D721Med (cell line): ENCODE measurements at regions not wholly inside any gene's neighbourhood (a gene's known extent, or its start where the extent isn't known, plus 50 kb on each side); places are given as distances from the start of the nearest gene placed in this dataset.
"Not testable (repeated sequence)": the region's sequence is repeated elsewhere in the genome, so short reads cannot be mapped to it uniquely, and the experiment has no call there.

Source experiments
- DNase-seq: peaks from one replicate; pipeline ENCODE4 v3.0.0; 2011; ENCODE audit warnings: low spot score; ENCODE audit not compliant: insufficient read length
- FAIRE-seq: peaks from 2 replicates; lab custom pipeline; 2011; peaks lifted over from hg19 to GRCh38; lab: Jason Lieb, UNC
- TF ChIP-seq, protein P1 (sequence below): IDR thresholded peaks from 2 replicates; pipeline ENCODE4 v1.5.1; 2012; ENCODE audit warnings: mild to moderate bottlenecking, control low read depth; ENCODE audit not compliant: insufficient read depth; ENCODE audit errors: missing control alignments

DNA sequence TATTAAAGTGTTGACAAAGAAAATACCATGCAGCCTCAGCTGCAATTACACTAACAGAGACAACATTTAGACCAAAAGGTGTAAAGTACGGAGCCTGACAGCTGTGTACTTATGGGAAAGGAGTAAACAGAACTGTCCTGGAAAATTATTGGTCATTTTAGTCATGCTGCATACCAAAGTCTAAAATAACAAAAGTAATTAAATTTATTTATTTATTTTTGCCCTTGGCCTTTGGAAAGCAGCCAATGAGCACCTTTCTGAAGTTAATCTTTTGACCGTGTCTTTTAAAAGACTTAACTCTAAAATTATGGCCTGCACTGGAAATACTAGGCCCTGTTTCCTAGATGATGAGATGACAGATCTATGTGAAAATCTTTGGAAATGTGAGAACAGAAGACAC is 597.6 kb downstream of the NXPH1 start:
- FAIRE-seq (no peak), DNase-seq (no peak)
- TF ChIP-seq, protein P1, sequence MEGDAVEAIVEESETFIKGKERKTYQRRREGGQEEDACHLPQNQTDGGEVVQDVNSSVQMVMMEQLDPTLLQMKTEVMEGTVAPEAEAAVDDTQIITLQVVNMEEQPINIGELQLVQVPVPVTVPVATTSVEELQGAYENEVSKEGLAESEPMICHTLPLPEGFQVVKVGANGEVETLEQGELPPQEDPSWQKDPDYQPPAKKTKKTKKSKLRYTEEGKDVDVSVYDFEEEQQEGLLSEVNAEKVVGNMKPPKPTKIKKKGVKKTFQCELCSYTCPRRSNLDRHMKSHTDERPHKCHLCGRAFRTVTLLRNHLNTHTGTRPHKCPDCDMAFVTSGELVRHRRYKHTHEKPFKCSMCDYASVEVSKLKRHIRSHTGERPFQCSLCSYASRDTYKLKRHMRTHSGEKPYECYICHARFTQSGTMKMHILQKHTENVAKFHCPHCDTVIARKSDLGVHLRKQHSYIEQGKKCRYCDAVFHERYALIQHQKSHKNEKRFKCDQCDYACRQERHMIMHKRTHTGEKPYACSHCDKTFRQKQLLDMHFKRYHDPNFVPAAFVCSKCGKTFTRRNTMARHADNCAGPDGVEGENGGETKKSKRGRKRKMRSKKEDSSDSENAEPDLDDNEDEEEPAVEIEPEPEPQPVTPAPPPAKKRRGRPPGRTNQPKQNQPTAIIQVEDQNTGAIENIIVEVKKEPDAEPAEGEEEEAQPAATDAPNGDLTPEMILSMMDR, result no peak

DNA sequence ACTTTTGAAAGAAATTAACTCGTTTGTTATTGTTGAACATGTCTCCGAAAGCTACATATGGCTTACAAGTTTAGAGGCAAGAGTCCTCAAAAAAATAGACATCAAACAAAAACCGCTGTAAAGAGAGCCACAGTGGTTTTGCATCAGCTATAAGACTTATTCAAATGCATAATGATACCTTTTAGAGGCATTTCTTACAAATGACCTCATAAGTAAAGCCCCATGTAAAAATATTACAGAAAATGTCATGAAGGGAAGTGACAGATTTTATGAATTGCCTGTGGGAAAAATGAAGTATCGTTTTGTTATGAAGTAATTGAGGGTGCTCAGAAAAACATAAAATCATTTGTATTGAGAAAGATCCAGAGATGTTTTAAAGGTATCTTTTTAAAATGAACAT is 598.0 kb downstream of the NXPH1 start:
- FAIRE-seq, result no peak
- TF ChIP-seq, protein P1, result no peak
- DNase-seq, result no peak

DNA sequence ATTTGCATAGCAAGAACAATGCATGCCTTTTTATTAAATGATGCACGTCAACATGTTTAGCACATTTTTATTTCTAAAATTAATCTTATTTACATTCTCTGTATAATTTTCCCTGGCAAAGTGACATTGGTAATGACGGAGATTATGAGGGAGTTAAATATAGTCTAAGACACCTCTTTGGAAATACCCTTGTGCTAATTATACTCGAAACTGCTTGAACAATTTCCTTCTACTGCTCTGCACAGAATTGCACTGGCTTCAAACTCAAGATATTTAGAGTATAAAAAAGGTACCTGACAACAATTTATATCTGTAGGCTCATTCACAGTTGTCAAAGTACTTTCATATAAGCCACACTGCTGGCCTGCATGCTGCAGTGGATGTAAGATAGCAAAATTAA is 602.7 kb downstream of the NXPH1 start:
- DNase-seq (no peak), FAIRE-seq (no peak)
- TF ChIP-seq, protein P1, result no peak

DNA sequence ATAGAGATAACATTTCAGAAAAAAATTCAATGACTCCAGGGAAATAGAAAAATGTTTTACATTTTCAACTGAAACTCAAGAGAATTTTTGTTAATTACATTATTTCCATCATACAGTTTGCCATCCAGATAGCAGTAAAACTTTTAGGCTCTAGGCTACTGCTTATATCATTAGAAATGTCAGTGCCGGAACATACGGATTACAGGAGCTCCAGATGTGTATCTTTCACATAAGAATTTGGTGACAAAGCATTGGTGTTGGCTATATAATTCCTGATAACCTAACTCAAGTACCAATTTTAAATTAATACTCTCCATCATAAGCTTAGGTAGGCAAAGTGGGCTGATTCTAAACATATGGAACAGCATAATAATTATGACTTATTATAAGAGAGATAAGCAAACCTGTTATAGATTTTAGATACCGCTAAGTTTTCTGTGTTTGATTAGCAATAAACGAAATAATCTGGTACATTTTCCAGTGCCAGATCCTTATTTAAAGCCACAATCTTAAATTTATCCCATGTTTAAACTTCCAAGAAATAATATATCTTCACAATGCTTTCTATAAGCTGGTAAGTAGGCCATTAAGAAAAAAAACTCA is 637.9 kb downstream of the NXPH1 start:
- no peak for FAIRE-seq
- no peak for DNase-seq
- TF ChIP-seq, protein P1, result no peak

DNA sequence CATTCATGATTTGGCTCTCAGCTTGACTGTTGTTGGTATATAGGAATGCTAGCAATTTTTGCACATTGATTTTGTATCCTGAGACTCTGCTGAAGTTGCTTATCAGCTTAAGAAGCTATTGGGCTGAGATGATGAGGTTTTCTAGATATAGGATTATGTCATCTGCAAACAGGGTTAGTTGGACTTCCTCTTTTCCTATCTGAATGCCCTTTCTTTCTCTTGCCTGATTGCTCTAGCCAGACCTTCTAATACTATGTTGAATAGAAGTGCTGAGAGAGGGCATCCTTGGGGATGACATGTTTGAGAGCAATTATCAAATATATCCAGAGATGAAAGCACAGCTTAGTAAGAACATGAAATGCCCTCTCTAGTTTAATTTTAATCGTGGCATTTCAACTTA is 642.4 kb downstream of the NXPH1 start:
- not testable (repeated sequence) for FAIRE-seq, DNase-seq

DNA sequence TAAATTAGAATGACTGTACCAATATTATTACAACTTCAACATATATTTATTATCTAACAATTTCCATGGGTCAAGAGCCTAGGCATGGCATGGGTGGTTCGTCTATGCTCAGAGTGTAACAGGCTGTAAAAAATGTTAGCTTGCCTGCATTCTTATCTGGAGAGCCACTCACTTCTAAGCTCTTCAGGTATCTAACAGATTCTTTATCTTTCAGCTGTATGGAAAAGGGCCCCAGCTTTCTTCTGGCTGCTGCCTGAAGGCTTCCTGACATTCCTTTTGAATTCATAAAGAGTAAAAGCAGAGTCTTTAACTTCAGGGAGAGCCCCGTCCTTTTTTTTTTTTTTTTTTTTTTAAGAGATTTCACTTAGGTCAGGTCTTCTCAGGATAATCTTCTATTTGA is 648.8 kb downstream of the NXPH1 start:
- TF ChIP-seq, protein P1, result no peak
- FAIRE-seq (no peak), DNase-seq (no peak)

DNA sequence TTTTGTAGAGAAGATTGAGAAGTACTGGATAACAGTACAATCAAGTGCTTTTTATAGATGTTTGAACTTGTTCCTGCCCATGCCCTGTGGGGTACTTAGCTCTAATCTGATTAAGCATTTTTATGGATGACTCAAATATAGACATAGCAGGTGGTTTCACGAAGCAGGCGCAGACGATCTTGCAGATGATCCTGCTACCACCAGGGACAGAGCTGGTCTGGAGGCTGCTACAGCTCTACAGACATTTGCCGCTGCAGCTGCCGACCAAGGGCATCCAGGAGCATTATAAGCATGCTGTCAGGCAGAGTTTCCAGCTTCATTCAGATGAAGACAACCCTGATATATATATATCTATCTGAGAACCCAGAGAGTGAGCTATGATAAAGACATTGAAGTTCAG is 650.4 kb downstream of the NXPH1 start:
- DNase-seq, result no peak
- FAIRE-seq, result no peak

More for the DNA sequence above, 650.4 kb downstream of the NXPH1 start:
- TF ChIP-seq, protein P1, result no peak
